ENCODE measurements at regions not wholly inside any gene's neighbourhood (a gene's known extent, or its start where the extent isn't known, plus 50 kb on each side); places are given as distances from the start of the nearest gene placed in this dataset.

DNA sequence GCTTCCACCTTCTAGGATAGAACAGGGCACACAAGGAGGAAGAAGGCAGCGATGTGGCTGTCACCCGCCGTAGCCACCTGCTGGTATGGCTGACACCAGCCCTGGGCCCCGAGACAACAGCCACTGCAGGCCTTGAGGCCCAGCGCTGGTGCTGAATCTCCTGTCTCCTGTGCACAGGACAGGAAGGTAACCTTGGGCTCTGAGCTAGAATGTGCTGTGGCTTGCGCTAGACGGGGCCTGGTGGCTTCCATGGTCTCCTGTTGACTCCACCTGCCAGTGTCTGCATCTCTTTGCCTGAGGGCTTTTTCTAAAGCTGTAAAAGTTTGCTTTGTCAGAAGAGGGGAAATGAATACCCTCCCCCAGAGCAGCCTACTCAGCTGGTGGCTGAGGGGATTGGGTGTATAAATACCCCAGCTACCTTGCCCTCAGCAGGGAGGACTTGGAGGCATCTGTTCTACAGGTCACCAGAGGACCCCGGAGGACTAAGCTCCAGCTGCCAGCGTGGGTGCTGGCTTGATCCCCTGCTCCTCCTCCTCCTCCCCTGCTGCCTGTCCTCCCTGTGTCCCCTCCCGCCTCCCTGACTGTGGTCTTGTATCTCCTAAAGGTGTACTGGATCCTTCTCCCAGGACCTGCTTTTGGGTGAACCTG, 76.1 kb upstream of the SDK2 start:
- ATAC-seq (ENCODE audit: low FRiP score): no peak
- no peak for DNase-seq (ENCODE audit: low spot score)
- TF ChIP-seq, protein P1, sequence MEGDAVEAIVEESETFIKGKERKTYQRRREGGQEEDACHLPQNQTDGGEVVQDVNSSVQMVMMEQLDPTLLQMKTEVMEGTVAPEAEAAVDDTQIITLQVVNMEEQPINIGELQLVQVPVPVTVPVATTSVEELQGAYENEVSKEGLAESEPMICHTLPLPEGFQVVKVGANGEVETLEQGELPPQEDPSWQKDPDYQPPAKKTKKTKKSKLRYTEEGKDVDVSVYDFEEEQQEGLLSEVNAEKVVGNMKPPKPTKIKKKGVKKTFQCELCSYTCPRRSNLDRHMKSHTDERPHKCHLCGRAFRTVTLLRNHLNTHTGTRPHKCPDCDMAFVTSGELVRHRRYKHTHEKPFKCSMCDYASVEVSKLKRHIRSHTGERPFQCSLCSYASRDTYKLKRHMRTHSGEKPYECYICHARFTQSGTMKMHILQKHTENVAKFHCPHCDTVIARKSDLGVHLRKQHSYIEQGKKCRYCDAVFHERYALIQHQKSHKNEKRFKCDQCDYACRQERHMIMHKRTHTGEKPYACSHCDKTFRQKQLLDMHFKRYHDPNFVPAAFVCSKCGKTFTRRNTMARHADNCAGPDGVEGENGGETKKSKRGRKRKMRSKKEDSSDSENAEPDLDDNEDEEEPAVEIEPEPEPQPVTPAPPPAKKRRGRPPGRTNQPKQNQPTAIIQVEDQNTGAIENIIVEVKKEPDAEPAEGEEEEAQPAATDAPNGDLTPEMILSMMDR (IDR thresholded peaks at IDR 0.05): no peak

- TF ChIP-seq, protein P1 (IDR thresholded peaks at IDR 0.05): no peak
- ATAC-seq (ENCODE audit: low FRiP score): no peak
These were observed 77.9 kb upstream of the SDK2 start for GRCh38 chr17:73722165-73722564.

DNA sequence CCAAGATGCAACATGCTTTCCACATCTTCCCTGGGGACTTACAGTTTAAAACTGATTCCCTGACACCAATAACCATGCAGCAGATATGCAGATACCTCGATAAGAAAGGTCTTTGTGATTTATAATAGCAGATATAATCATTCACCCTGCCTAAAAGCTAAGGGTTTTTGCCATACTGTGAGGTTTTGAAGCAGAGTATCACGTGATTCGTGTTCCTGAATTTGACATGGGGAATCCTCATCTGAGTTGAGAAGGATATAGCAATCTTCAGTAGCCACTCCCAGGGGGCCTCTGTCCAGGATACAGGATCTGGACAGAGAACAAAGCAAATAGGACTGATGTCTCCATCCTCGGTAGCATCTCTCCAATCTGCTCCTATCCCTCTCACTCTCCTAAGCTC, 79.1 kb upstream of the SDK2 start:
- ATAC-seq (ENCODE audit: low FRiP score) (no peak), DNase-seq (ENCODE audit: low spot score) (no peak)
- TF ChIP-seq, protein P1 (IDR thresholded peaks at IDR 0.05): no peak

More at GRCh38 chr17:73722165-73722564, 77.9 kb upstream of the SDK2 start:
- DNase-seq (ENCODE audit: low spot score): no peak

DNA sequence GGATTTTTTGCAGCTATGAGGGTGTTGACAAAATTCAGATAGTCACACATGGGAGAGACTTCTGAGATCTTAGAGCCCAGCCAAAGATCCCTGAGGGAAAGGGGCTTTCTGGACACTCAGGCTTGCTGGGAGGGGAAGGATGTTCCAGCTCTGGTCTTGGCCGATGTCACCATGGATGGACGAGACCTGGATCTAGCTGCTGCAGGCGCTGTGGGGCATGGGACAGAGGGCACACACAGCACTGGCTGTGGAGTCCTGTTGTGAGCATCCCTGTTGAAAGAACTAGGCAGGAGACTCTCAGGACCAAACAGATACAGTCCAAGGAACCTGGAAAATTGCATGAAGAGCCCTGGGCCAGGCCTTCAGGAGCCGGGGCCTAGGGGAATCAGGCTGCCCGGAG, 80.1 kb upstream of the SDK2 start:
- no peak for ATAC-seq (ENCODE audit: low FRiP score)
- TF ChIP-seq, protein P1 (IDR thresholded peaks at IDR 0.05): no peak
- DNase-seq (ENCODE audit: low spot score): no peak

DNA sequence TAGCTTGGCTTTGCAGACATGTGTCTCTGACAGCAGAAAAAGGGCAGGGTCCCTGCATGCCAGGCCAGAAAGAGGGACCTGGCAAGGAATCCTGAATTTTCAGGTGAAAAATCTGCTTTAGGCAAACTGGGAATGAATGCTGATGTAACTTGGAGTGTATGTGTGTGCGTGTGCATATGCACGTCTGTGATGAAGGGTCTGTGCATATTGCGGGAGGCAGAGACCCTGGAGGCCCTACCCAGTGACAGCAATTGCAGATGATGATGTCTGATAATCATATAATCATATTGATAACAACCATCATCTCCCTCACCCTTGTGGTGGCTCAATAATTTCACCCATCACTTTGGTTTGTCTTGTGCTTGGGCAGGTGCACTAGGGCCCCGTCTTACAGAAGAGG, 80.7 kb upstream of the SDK2 start:
- ATAC-seq (ENCODE audit: low FRiP score): no peak
- TF ChIP-seq, protein P1 (IDR thresholded peaks at IDR 0.05): no peak
- no peak for DNase-seq (ENCODE audit: low spot score)

DNA sequence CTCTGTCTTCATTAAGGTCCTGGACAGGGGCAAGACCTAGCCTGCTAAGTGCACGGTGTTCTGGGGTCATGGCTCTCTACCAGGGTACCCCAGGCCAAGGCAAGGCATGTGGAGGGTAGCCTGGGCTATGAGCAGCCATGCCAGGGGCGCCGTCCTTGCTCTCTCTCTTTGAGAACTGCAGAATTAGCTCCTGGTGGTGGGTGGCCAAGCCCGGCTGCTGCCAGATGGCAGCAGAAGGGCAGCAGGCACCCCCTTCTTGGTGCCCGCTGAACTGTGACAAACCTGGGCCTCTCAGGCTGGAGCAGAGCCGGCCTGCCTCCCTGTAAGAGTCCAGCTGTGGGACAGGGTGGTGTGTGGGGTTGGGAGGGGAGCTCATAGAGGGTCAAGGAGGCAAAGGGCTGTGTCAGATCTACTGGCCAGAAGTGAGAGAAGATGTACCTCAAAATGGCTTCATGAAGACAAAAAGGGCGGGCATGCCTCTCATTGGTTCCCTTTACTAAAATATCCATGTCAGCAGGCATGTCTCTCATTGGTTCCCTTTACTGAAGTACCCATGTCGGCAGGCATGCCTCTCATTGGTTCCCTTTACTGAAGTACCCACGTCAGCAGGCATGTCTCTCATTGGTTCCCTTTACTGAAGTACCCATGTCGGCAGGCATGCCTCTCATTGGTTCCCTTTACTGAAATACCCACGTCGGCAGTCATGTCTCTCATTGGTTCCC, 81.7 kb upstream of the SDK2 start:
- no peak for ATAC-seq (ENCODE audit: low FRiP score)
- DNase-seq (ENCODE audit: low spot score): no peak
- TF ChIP-seq, protein P1 (IDR thresholded peaks at IDR 0.05): no peak

DNA sequence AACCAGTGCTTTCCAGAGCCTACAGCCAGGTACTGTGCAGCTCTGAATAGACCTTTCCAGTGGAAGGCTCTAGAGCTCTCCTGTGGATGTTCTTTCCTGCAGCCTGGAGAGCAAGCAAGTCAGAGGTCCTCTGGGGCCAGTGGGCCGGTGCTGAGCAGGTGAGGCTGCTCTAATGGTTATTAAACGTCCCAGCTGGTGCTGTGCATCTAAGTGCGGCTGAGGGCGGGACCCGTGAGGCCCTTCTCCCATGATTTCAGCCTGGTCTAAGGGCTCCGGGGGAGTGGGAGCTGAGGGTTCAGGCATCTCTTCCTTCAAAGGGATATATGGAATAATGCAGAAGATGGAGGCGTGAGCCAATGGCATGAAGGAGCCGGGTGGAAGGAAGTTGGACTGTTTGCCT, 83.7 kb upstream of the SDK2 start:
- ATAC-seq (ENCODE audit: low FRiP score) (no peak), DNase-seq (ENCODE audit: low spot score) (no peak)
- TF ChIP-seq, protein P1 (IDR thresholded peaks at IDR 0.05): no peak

All from omental fat pad (tissue), 3 donors.